ENCODE measurements at regions not wholly inside any gene's neighbourhood (a gene's known extent, or its start where the extent isn't known, plus 50 kb on each side); places are given as distances from the start of the nearest gene placed in this dataset.

- Histone ChIP-seq H3K79me2 (ENCODE audit: insufficient read depth) (no peaks in the 10 kb centered on the region), H3K4me1 (ENCODE audit: insufficient read depth) (no peaks in the 10 kb centered on the region), H3K36me3 (ENCODE audit: low read depth) (no peaks in the 10 kb centered on the region), H4K20me1 (ENCODE audit: insufficient read depth) (no peaks in the 10 kb centered on the region), H2AFZ (no peak overlapping the region), H3K27ac (no peak overlapping the region), H3K27me3 (replicated peaks; ENCODE audit: insufficient read depth) (no peaks in the 10 kb centered on the region), H3K4me3 (no peak overlapping the region), H3K9me2 (ENCODE audit: insufficient read depth) (no peaks in the 10 kb centered on the region), H3K4me2 (ENCODE audit: unreplicated experiment) (no peak overlapping the region), H3K9ac (no peak overlapping the region), H3F3A (ENCODE audit: insufficient read depth) (no peaks in the 10 kb centered on the region), H3K9me3 (ENCODE audit: low read depth) (no peaks in the 10 kb centered on the region)
- TF ChIP-seq EZH2phosphoT487 (IDR thresholded peaks at IDR 0.05; ENCODE audit: insufficient read depth, low read depth) (no peak), EZH2 (IDR thresholded peaks at IDR 0.05; ENCODE audit: insufficient read depth, poor library complexity, severe bottlenecking) (no peak)
- in situ Hi-C loops (cut with MboI), result no loop called here
- WGBS, 2 experiments (ENCODE audit: low coverage in 1 of 2, low lambda C conversion rate in 2 of 2, missing lambda C conversion rate in 2 of 2), result 4 to 7% methylated on average over 2 of the region's 2 CpGs
- no peak for DNase-seq
Observed at GRCh38 chr4:131388277-131388676, 1760.8 kb upstream of the PCDH10 start.

DNA sequence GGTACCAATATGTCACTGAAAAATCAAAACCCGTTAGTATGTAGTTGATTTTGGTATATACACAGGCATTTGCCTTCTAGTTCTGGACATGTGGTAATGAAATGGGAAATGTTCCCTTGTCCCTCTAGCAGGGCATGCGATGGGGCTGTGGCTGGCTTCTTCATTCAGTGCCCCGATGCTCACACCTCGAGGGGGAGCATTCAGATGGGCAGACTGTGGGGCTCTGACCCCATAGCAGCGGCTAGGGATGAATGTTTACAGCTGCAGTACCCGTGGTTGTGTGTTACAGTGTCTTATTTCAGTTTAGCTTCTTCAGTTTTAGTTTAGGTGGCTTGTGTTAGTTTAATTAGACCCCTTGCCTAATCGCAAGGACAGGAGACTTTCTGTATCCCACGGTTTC is 1741.0 kb upstream of the PCDH10 start:
- TF ChIP-seq EZH2phosphoT487 (IDR thresholded peaks at IDR 0.05; ENCODE audit: insufficient read depth, low read depth) (no peak), EZH2 (IDR thresholded peaks at IDR 0.05; ENCODE audit: insufficient read depth, poor library complexity, severe bottlenecking) (no peak)
- Histone ChIP-seq H3K4me1 (ENCODE audit: insufficient read depth) (no peaks in the 10 kb centered on the region), H3K79me2 (ENCODE audit: insufficient read depth) (no peaks in the 10 kb centered on the region), H3K9me2 (ENCODE audit: insufficient read depth) (no peaks in the 10 kb centered on the region), H4K20me1 (ENCODE audit: insufficient read depth) (no peaks in the 10 kb centered on the region), H3K9me3 (ENCODE audit: low read depth) (no peaks in the 10 kb centered on the region), H3K27ac (no peak overlapping the region), H3K4me3 (no peak overlapping the region), H3K9ac (no peak overlapping the region), H3K4me2 (ENCODE audit: unreplicated experiment) (no peak overlapping the region), H3F3A (ENCODE audit: insufficient read depth) (no peaks in the 10 kb centered on the region), H2AFZ (no peak overlapping the region), H3K27me3 (replicated peaks; ENCODE audit: insufficient read depth) (no peaks in the 10 kb centered on the region), H3K36me3 (ENCODE audit: low read depth) (no peaks in the 10 kb centered on the region)
- in situ Hi-C loops (cut with MboI), result no loop called here
- WGBS, 2 experiments (ENCODE audit: low coverage in 1 of 2, low lambda C conversion rate in 2 of 2, missing lambda C conversion rate in 2 of 2), result 15 to 17% methylated on average over 8 of the region's 8 CpGs
- DNase-seq, result no peak

- H3F3A ChIP-seq (ENCODE audit: insufficient read depth), result no peaks in the 10 kb centered on the region
- H3K9me2 ChIP-seq (ENCODE audit: insufficient read depth), result no peaks in the 10 kb centered on the region
- TF ChIP-seq EZH2 (IDR thresholded peaks at IDR 0.05; ENCODE audit: insufficient read depth, poor library complexity, severe bottlenecking), result no peak
- TF ChIP-seq EZH2phosphoT487 (IDR thresholded peaks at IDR 0.05; ENCODE audit: insufficient read depth, low read depth), result no peak
- no peaks in the 10 kb centered on the region for H3K79me2 ChIP-seq (ENCODE audit: insufficient read depth)
- H3K4me1 ChIP-seq (ENCODE audit: insufficient read depth), result no peaks in the 10 kb centered on the region
- H3K36me3 ChIP-seq (ENCODE audit: low read depth), result no peaks in the 10 kb centered on the region
- H3K4me2 ChIP-seq (ENCODE audit: unreplicated experiment), result no peak overlapping the region
- H3K27me3 ChIP-seq (replicated peaks; ENCODE audit: insufficient read depth), result no peaks in the 10 kb centered on the region
- H3K9me3 ChIP-seq (ENCODE audit: low read depth), result no peaks in the 10 kb centered on the region
- H3K4me3 ChIP-seq, result no peak overlapping the region
- H3K27ac ChIP-seq, result no peak overlapping the region
- no peak overlapping the region for H3K9ac ChIP-seq
- no peak overlapping the region for H2AFZ ChIP-seq
- DNase-seq, result no peak
- in situ Hi-C loops (cut with MboI), result no loop called here
- H4K20me1 ChIP-seq (ENCODE audit: insufficient read depth), result no peaks in the 10 kb centered on the region
- 6 to 15% methylated on average over 1 of the region's 1 CpG for WGBS, 2 experiments (ENCODE audit: low coverage in 1 of 2, low lambda C conversion rate in 2 of 2, missing lambda C conversion rate in 2 of 2)
Observed at GRCh38 chr4:131411393-131411792, 1737.7 kb upstream of the PCDH10 start.

- TF ChIP-seq EZH2phosphoT487 (IDR thresholded peaks at IDR 0.05; ENCODE audit: insufficient read depth, low read depth) (no peak), EZH2 (IDR thresholded peaks at IDR 0.05; ENCODE audit: insufficient read depth, poor library complexity, severe bottlenecking) (no peak)
- H3K27ac ChIP-seq, result no peak overlapping the region
- H3K36me3 ChIP-seq (ENCODE audit: low read depth), result no peaks in the 10 kb centered on the region
- no peaks in the 10 kb centered on the region for H3K4me1 ChIP-seq (ENCODE audit: insufficient read depth)
- no peak overlapping the region for H3K9ac ChIP-seq
- H2AFZ ChIP-seq, result no peak overlapping the region
- no peak overlapping the region for H3K4me3 ChIP-seq
- no peak overlapping the region for H3K4me2 ChIP-seq (ENCODE audit: unreplicated experiment)
- H3K9me3 ChIP-seq (ENCODE audit: low read depth), result no peaks in the 10 kb centered on the region
- H3K79me2 ChIP-seq (ENCODE audit: insufficient read depth), result no peaks in the 10 kb centered on the region
- 27 to 28% methylated on average over 3 of the region's 3 CpGs for whole genome bisulfite sequencing, 2 experiments (ENCODE audit: low coverage in 1 of 2, low lambda C conversion rate in 2 of 2, missing lambda C conversion rate in 2 of 2)
- no peaks in the 10 kb centered on the region for H3F3A ChIP-seq (ENCODE audit: insufficient read depth)
- no peaks in the 10 kb centered on the region for H4K20me1 ChIP-seq (ENCODE audit: insufficient read depth)
- DNase-seq, result no peak
- in situ Hi-C loops (cut with MboI), result no loop called here
- H3K9me2 ChIP-seq (ENCODE audit: insufficient read depth), result no peaks in the 10 kb centered on the region
- H3K27me3 ChIP-seq (replicated peaks; ENCODE audit: insufficient read depth), result no peaks in the 10 kb centered on the region
Observed at GRCh38 chr4:131419147-131419546, 1729.9 kb upstream of the PCDH10 start.

All from GM23248 (cell line).